Progenitor cell of endocrine pancreas (in vitro differentiated cells): ENCODE measurements at regions not wholly inside any gene's neighbourhood (a gene's known extent, or its start where the extent isn't known, plus 50 kb on each side); places are given as distances from the start of the nearest gene placed in this dataset.

ENCODE experiments used
- DNase-seq: peaks from one replicate; pipeline ENCODE4 v3.0.0; 2021; ENCODE audit warnings: low spot score; ENCODE audit not compliant: unreplicated experiment
- H3K27ac Mint-ChIP-seq: 2 replicates; pipeline ENCODE4 v1.8.0; 2021; ENCODE audit warnings: mild to moderate bottlenecking, moderate library complexity, mixed read lengths
- H3K27me3 Mint-ChIP-seq: 2 replicates; pipeline ENCODE4 v1.8.0; 2021; ENCODE audit warnings: mixed read lengths
- H3K36me3 Mint-ChIP-seq: 2 replicates; pipeline ENCODE4 v1.8.0; 2022; ENCODE audit warnings: mixed read lengths; ENCODE audit not compliant: insufficient read depth
- H3K4me1 Mint-ChIP-seq: 2 replicates; pipeline ENCODE4 v1.8.0; 2021; ENCODE audit warnings: low read depth, mixed read lengths
- H3K4me3 Mint-ChIP-seq: 2 replicates; pipeline ENCODE4 v1.8.0; 2021; ENCODE audit warnings: low read depth, mild to moderate bottlenecking, moderate library complexity, mixed read lengths
- H3K9me3 Mint-ChIP-seq: 2 replicates; pipeline ENCODE4 v1.8.0; 2021; ENCODE audit warnings: low read depth, mixed read lengths
- TF ChIP-seq, protein P1 (sequence below): fragments of 200-600 bp; sonication (generic); IDR thresholded peaks from one replicate; pipeline ENCODE4 v1.5.0; 2021; ENCODE audit warnings: antibody characterized with exemption, mild to moderate bottlenecking; ENCODE audit not compliant: unreplicated experiment

GRCh38 chr6:120620900-120621299, 713.4 kb downstream of the TBC1D32 start:
- no peak for DNase-seq
- TF ChIP-seq, protein P1, sequence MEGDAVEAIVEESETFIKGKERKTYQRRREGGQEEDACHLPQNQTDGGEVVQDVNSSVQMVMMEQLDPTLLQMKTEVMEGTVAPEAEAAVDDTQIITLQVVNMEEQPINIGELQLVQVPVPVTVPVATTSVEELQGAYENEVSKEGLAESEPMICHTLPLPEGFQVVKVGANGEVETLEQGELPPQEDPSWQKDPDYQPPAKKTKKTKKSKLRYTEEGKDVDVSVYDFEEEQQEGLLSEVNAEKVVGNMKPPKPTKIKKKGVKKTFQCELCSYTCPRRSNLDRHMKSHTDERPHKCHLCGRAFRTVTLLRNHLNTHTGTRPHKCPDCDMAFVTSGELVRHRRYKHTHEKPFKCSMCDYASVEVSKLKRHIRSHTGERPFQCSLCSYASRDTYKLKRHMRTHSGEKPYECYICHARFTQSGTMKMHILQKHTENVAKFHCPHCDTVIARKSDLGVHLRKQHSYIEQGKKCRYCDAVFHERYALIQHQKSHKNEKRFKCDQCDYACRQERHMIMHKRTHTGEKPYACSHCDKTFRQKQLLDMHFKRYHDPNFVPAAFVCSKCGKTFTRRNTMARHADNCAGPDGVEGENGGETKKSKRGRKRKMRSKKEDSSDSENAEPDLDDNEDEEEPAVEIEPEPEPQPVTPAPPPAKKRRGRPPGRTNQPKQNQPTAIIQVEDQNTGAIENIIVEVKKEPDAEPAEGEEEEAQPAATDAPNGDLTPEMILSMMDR, result no peak
- Mint-ChIP-seq H3K4me3 (no peak overlapping the region), H3K9me3 (no peaks in the 10 kb centered on the region), H3K27ac (no peak overlapping the region), H3K27me3 (no peaks in the 10 kb centered on the region), H3K36me3 (no peaks in the 10 kb centered on the region), H3K4me1 (no peaks in the 10 kb centered on the region)

DNA sequence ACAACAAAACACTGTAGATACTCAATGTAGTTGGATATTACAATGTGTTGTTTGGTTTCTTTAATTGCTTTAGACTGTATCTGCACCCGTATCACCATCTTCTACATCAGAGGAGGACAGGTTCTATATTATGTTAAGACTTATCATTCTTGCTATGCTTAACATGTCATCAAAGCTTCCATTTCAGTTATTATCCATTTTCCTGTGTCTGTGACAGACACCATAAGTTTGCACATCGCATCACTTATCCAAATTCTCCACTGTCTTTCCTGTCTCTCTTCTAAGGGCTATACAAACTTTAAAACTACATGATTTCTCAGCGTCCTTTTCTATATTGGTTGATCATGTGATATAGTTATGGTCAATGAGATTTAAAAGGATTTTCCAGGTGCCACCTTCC, 719.0 kb downstream of the TBC1D32 start:
- Mint-ChIP-seq H3K27me3 (no peaks in the 10 kb centered on the region), H3K36me3 (no peaks in the 10 kb centered on the region), H3K4me1 (no peaks in the 10 kb centered on the region), H3K9me3 (no peaks in the 10 kb centered on the region), H3K27ac (no peak overlapping the region), H3K4me3 (no peak overlapping the region)
- TF ChIP-seq, protein P1, result no peak
- DNase-seq, result no peak

DNA sequence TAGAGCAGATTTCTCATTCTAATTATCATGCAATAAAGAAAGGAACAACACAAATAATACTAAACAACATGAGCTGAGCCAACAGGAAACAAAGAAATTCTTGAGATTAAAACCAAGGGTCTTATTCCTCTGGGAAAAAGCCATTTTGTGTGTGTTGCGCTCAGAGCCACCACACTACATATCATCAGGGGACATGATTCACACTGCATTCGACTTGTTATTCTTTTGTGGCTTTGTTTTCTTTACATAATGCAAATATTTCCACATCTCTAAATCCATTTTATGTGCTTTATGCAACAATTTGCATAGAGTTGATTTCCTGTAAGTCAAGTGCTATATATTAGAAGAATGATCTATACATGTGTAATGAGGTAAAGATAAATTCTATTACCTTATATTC, 719.6 kb downstream of the TBC1D32 start:
- no peak overlapping the region for H3K4me3 Mint-ChIP-seq
- no peak for DNase-seq
- H3K4me1 Mint-ChIP-seq, result no peaks in the 10 kb centered on the region
- H3K9me3 Mint-ChIP-seq, result no peaks in the 10 kb centered on the region
- no peaks in the 10 kb centered on the region for H3K36me3 Mint-ChIP-seq
- H3K27ac Mint-ChIP-seq, result no peak overlapping the region
- TF ChIP-seq, protein P1, result no peak
- no peaks in the 10 kb centered on the region for H3K27me3 Mint-ChIP-seq

DNA sequence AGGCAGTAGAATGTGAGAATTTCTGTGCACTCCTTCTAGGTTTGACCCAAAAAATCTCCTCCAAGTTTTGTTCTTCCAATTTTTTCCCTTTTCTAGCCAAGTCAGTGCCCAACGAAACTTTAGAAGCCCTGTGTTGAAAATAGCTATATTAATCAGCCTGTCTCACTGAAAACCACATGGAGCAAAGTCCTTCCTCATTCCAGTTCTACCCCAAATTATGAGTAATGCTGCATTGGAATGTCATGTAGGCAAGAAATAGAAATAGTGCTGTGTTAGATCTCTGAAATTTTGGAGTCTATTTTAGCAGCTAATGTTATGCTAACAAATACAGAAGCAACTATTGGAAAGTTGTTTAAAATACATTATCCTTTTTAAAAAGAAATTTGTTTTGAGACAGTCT, 725.5 kb downstream of the TBC1D32 start:
- Mint-ChIP-seq H3K4me3 (no peak overlapping the region), H3K4me1 (peaks cover 1% of the 10 kb centered on the region), H3K9me3 (no peaks in the 10 kb centered on the region), H3K27me3 (no peaks in the 10 kb centered on the region), H3K27ac (no peak overlapping the region), H3K36me3 (no peaks in the 10 kb centered on the region)
- no peak for DNase-seq
- TF ChIP-seq, protein P1, result no peak

DNA sequence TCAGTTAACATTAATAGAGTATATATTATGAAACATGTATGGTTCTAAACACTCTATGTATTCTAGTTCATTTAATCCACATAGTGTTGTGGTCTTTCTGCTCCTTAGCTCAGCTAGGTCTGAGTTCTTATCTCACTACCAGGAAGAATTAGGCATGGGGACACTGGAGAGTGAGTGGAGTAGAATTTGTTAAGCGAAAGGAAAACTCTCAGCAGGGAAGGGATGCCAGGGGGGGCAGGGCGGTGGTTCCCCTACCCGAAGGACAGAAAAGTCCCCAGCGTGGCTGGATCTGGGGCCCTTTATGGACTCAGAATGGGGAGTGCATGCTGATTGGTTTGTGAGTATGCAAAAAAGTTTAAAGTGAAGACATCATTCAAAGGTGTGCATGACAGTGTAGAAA, 727.5 kb downstream of the TBC1D32 start:
- Mint-ChIP-seq H3K36me3 (no peaks in the 10 kb centered on the region), H3K27me3 (no peaks in the 10 kb centered on the region), H3K4me1 (peaks cover 1% of the 10 kb centered on the region), H3K4me3 (no peak overlapping the region), H3K9me3 (no peaks in the 10 kb centered on the region), H3K27ac (no peak overlapping the region)
- TF ChIP-seq, protein P1, result no peak
- DNase-seq, result no peak
